GM12875 (cell line): ENCODE measurements at regions not wholly inside any gene's neighbourhood (a gene's known extent, or its start where the extent isn't known, plus 50 kb on each side); places are given as distances from the start of the nearest gene placed in this dataset.

Source experiments
- H3K4me3 ChIP-seq: one replicate; pipeline ENCODE4 v1.5.1; 2011; ENCODE audit warnings: low read depth, low read length, control low read depth
- CTCF ChIP-seq: IDR thresholded peaks from 2 replicates; pipeline ENCODE4 v1.5.1; 2011; ENCODE audit warnings: low read depth, mild to moderate bottlenecking, control low read depth, inconsistent platforms, low read length, moderate library complexity, borderline replicate concordance; ENCODE audit not compliant: insufficient read depth

GRCh38 chr6:12421596-12421995 is 131.4 kb downstream of the EDN1 start:
- no peak for TF ChIP-seq CTCF
- H3K4me3 ChIP-seq: no peak overlapping the region

GRCh38 chr6:12422848-12423247 is 132.7 kb downstream of the EDN1 start:
- no peak for TF ChIP-seq CTCF
- no peak overlapping the region for H3K4me3 ChIP-seq

- no peak for TF ChIP-seq CTCF
- no peak overlapping the region for H3K4me3 ChIP-seq
Measured at GRCh38 chr6:12423832-12424231, 133.7 kb downstream of the EDN1 start.

GRCh38 chr6:12426121-12426520 is 136.0 kb downstream of the EDN1 start:
- no peak for TF ChIP-seq CTCF
- H3K4me3 ChIP-seq: no peak overlapping the region

DNA sequence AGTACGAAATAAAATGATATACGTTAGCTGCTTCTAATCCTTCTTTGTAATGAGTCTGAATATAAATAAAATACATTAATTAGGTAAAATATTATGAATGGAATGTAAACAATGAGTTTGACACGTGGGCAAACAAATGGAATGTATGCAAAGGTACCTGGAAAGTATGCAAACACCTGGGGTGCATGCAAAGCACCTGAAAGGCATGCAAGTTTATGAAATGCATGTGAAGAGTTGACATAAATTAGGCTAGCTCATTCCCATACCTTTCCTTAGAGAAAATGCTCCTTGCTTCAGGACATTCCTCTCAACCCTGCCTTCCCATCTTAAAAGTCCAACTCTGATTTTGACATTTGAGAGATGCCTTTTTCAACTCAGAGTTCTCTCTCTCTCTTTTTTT is 140.9 kb downstream of the EDN1 start:
- H3K4me3 ChIP-seq: no peak overlapping the region
- TF ChIP-seq CTCF: no peak

GRCh38 chr6:12436224-12436623 is 146.1 kb downstream of the EDN1 start:
- TF ChIP-seq CTCF: no peak
- no peak overlapping the region for H3K4me3 ChIP-seq

GRCh38 chr6:12436683-12437082 is 146.5 kb downstream of the EDN1 start:
- TF ChIP-seq CTCF: no peak
- H3K4me3 ChIP-seq: no peak overlapping the region
